GM23248 (cell line): ENCODE measurements at regions not wholly inside any gene's neighbourhood (a gene's known extent, or its start where the extent isn't known, plus 50 kb on each side); places are given as distances from the start of the nearest gene placed in this dataset.

ENCODE experiments used
- EZH2 ChIP-seq: fragments of 200-600 bp; sonication (generic); IDR thresholded peaks from 2 replicates; pipeline ENCODE4 v1.6.1; 2018; ENCODE audit warnings: antibody characterized with exemption, mild to moderate bottlenecking; ENCODE audit not compliant: insufficient read depth, poor library complexity, severe bottlenecking
- EZH2phosphoT487 ChIP-seq: fragments of 200-600 bp; sonication (generic); IDR thresholded peaks from 2 replicates; pipeline ENCODE4 v1.6.1; 2018; ENCODE audit warnings: antibody characterized with exemption, moderate library complexity, mild to moderate bottlenecking, low read depth; ENCODE audit not compliant: insufficient read depth

- TF ChIP-seq EZH2 (no peak), EZH2phosphoT487 (no peak)
These were observed 53.3 kb downstream of the RGS12 start for GRCh38 chr4:3346146-3346545.
